Stimulated activated CD8-positive, alpha-beta memory T cell treated with anti-CD3 and anti-CD28 coated beads, Interleukin-4, amount 100 ng/mL, for 4 hours (primary cell): ENCODE measurements at regions not wholly inside any gene's neighbourhood (a gene's known extent, or its start where the extent isn't known, plus 50 kb on each side); places are given as distances from the start of the nearest gene placed in this dataset.
"Not testable (repeated sequence)": the region's sequence is repeated elsewhere in the genome, so short reads cannot be mapped to it uniquely, and the experiment has no call there.

ENCODE experiments used
- DNase-seq, 2 donors: peaks; one replicate each; pipeline ENCODE4 v3.0.0-alpha.2; 2020; ENCODE audit warnings: low read depth in 2 of 2, low spot score in 1 of 2

- DNase-seq = no peak
Observed at GRCh38 chrX:74085642-74086236, 218.2 kb upstream of the ZCCHC13 start.

GRCh38 chrX:74080165-74080564 is 223.8 kb upstream of the ZCCHC13 start:
- no peak for DNase-seq

DNA sequence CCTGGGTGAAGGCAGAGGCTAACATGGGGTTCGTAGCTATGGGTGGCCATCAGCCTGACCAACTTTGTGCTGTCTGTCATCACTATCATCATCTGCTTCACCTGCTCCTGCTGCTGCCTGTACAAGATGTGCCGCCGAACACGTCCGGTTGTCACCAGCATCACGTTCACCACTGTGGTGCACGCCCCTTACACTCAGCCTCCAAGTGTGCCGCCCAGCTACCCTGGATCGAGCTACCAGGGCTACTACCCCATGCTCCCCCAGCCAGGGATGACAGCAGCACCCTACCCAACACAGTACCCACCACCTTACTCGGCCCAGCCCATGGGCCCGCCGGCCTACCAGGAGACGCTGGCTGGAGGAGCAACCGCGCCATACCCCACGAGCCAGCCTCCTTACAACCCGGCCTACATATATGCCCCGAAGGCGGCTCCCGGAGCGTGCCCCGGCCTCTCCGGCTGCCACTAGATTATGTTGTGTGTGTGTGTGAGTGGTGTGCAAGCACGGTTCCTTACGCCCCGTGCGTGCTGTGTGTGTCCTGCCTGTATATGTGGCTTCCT is 213.4 kb upstream of the XIST start:
- no peak for DNase-seq

DNA sequence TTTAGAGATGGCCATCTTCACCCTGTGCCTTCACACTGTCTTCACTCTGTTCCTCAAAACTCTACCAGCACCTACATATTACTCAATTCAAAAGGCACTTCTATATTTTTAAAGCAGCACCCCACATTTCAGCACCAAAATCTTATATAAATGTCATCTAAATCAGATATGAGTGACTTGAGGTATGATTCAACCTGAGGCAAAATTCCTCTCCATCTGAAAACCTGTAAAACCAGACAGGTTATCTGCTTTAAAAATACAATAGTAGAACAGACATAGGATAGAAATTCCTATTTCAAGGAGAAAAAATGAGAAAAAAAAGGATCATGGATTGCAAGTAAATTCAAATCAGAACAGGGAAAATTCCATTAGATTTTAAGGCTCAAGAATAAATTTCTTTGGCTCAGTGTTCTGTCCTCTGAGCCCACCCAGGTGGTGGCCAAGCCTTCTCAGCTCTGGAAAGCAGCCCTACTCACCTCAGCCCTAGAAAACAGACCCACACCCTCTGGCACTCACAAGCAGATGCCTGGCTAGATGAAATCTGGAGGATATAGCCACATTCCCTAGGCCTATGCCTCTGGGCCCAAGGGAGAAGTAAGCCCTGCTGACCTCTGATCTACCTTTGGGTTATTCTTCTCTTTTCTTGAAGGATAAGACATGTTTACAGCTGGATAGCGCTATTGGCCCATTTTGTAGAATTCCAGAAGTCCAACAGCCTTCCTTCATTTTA is 211.1 kb upstream of the XIST start:
- DNase-seq = no peak

GRCh38 chrX:74061879-74062278 is 209.4 kb upstream of the XIST start:
- no peak for DNase-seq

GRCh38 chrX:74049126-74049525 is 196.6 kb upstream of the XIST start:
- DNase-seq = no peak

DNA sequence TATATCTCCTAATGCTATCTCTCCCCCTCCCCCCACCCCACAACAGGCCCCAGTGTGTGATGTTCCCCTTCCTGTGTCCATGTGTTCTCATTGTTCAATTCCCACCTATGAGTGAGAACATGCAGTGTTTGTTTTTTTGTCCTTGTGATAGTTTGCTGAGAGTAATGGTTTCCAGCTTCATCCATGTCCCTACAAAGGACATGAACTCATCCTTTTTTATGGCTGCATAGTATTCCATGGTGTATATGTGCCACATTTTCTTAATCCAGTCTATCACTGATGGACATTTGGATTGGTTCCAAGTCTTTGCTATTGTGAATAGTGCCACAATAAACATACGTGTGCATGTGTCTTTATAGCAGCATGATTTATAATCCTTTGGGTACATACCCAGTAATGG is 181.6 kb upstream of the XIST start:
- DNase-seq = not testable (repeated sequence)

- DNase-seq = not testable (repeated sequence)
Observed at GRCh38 chrX:74031527-74031926, 179.0 kb upstream of the XIST start.

DNA sequence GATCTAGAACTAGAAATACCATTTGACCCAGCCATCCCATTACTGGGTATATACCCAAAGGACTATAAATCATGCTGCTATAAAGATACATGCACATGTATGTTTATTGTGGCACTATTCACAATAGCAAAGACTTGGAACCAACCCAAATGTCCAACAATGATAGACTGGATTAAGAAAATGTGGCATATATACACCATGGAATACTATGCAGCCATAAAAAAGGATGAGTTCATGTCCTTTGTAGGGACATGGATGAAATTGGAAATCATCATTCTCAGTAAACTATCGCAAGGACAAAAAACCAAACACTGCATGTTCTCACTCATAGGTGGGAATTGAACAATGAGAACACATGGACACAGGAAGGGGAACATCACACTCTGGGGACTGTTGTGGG is 178.3 kb upstream of the XIST start:
- not testable (repeated sequence) for DNase-seq

DNA sequence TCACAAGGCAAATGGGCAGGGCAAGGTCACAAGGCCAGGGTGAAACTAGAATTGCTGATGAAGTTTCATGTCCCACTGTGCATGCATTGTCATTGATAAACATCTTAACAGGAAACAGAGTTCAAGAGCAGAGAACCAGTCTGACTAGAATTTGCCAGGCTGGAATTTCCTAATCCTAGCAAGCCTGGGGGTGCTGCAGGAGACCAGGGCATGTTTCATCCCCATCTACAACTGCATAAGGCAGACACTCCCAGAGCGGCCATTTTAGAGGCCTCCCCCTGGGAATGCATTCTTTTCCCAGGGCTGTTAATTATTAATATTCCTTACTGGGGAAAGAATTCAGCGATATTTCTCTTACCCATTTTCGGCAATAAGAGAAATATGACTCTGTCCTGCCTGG is 172.6 kb upstream of the XIST start:
- DNase-seq = not testable (repeated sequence)

GRCh38 chrX:74023203-74023602 is 170.7 kb upstream of the XIST start:
- DNase-seq = no peak

- no peak for DNase-seq
Observed at GRCh38 chrX:74018253-74018652, 165.7 kb upstream of the XIST start.

DNA sequence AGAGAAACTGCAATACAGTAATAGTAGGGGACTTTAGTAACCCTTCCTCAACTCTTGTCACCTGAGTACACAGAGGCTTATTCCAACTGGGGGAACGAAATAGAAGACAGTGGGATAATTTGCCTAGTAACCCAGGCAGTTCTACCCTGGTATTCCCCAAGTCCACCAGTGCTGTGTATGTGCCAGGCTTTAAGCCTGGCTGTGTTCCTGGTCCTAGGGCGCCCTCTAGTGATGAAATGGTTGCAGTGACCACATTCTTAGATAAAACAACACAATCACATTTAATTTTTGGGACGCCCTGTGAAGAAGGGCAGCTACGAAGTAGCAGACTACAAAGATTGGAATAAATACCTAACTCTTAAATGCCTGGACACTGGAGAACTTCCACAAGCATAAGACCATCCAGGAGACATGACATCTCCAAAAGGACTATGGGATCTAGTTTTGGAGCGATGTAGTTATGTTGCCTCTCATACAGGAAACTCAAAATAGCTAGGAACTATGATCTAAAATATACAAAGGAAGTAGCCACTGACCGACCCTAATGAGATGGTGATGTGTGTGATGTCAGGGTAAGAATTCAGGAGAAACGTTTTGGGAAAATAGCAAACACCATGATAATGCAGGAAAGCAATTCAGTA is 163.0 kb upstream of the XIST start:
- peak; percentile 25 to 28 for DNase-seq

GRCh38 chrX:74009041-74009440 is 156.5 kb upstream of the XIST start:
- DNase-seq = no peak

DNA sequence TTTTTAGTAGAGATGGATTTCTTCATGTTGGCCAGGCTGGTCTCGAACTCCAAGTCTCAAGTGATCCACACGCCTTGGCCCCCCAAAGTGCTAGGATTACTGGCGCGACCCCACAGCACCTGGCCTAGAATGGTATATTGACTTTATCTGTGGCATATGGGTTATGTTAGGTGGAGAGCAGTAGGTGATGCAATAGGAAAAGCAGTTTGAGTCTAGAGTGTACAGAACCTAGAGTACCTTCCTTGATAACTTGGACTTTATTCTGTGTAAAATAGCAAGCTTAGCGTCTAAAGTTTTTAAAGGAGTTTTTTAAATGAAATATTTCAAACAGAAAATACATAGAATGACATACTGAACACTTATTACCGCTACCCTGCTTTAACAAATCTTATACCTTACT is 139.5 kb upstream of the XIST start:
- no peak for DNase-seq

DNA sequence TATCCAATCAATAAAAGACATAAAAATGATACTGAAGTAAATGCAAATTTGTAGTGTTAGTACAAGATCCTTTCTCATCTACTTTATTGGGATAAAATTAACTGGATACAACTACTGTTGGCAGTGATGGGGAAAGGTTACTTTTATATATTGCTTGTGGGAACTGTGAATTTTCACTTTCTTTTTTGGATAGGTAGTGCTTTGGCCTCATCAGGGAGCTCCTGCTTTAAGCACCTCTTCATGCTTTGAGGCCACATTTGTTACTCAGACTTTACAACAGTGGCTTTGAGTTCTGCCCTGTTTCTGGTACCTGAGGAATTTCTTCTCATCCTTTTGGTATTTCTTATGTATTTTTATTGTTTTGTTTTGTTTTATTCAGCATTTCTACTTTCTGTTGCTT is 134.7 kb upstream of the XIST start:
- DNase-seq = no peak

DNA sequence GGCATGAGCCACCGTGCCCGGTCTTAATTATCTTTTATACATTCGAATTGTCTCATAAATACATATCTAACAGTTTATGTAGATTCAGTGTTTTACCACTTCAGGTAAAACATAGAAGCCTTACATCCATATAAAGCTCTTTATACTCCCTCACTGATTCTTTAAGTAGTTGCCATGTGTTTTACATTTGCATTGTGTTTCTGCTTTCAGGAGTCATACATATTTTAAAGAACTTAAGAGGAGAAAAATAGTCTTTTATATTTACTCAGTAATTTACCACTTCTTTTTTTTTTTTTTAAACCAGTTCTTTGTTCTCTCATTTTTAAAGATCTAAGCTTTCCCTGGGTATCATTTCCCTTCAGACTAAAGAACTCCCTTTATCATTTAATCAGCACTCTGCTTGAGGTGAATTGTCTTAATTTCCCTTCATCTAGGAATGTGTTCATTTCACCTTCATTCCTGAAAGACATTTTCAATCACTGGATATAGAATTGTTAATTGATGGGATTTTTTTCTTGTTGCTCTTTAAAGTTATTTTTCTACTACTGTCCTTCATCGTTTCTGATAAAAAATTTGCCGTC is 127.1 kb upstream of the XIST start:
- no peak for DNase-seq

GRCh38 chrX:73977542-73978169 is 125.1 kb upstream of the XIST start:
- DNase-seq = no peak

DNA sequence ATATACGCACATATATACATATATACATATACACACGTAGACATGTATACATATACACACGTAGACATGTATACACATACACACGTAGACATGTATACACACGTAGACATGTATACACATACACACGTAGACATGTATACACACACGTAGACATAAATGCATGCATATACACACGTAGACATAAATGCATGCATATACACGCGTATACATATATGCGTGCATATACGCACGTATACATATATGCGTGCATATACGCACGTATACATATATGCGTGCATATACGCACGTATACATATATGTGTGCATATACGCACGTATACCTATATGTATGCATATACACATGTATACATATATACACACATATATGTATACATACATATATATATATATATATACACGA is 114.9 kb upstream of the XIST start:
- DNase-seq = not testable (repeated sequence)

GRCh38 chrX:73965833-73966232 is 113.3 kb upstream of the XIST start:
- DNase-seq = no peak

DNA sequence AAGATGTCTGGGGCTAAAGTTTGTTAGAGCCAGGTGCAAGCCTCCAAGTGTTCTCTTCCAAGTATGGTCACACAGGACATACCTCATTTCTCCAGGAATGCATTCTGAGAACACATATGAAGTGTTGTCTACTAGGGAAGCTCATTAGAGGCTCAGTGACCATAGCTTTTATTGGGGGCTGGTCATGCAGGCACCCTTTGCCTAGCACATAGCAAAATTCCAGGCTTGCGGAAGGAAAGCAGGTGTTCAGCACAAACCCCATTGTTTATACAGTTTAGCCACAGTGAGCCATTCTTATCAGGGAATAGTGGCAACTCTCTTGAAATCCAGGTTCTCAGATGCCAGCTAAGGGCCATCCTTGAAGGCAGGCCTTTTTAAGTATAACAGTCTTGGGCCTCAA is 112.1 kb upstream of the XIST start:
- no peak for DNase-seq
